HL-60 (cell line): ENCODE measurements at regions not wholly inside any gene's neighbourhood (a gene's known extent, or its start where the extent isn't known, plus 50 kb on each side); places are given as distances from the start of the nearest gene placed in this dataset.

Source experiments
- CTCF ChIP-seq: IDR thresholded peaks from one replicate; pipeline ENCODE4 v1.5.1; 2011; ENCODE audit warnings: low read length, control low read depth, inconsistent platforms; ENCODE audit not compliant: insufficient read depth
- GABPA ChIP-seq: IDR thresholded peaks from 2 replicates; pipeline ENCODE4 v1.6.1; 2012; ENCODE audit warnings: low read depth
- POLR2AphosphoS5 ChIP-seq: IDR thresholded peaks from 2 replicates; pipeline ENCODE4 v1.6.1; 2012; ENCODE audit warnings: low read depth
- SPI1 ChIP-seq: IDR thresholded peaks from 2 replicates; pipeline ENCODE4 v1.6.1; 2012; ENCODE audit warnings: low read depth, mild to moderate bottlenecking, borderline replicate concordance
- TF ChIP-seq, protein P1 (sequence below): IDR thresholded peaks from 2 replicates; pipeline ENCODE4 v1.6.1; 2012; ENCODE audit warnings: low read depth; ENCODE audit not compliant: insufficient replicate concordance

DNA sequence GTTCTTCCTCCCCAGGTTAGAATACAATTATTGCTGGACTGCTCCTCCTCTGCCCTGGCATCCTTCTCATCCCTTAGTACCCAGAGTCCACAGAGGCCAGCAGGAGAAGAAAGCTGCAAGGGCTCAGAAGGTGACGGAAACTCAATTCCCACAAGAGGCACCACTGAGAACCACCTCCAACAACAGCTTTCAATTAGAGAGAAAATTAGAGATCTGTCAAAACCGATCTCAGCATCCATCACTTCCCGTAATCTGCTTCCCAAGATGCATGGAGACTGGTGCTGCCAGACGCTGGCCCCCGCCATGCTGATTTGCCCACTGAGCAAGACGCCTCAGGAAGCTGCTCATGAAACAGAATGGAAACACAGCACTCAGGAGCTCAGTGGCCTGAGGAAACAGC lies 135.0 kb upstream of the PRICKLE2 start:
- TF ChIP-seq CTCF: no peak
- TF ChIP-seq POLR2AphosphoS5: no peak
- TF ChIP-seq SPI1: no peak
- TF ChIP-seq, protein P1, sequence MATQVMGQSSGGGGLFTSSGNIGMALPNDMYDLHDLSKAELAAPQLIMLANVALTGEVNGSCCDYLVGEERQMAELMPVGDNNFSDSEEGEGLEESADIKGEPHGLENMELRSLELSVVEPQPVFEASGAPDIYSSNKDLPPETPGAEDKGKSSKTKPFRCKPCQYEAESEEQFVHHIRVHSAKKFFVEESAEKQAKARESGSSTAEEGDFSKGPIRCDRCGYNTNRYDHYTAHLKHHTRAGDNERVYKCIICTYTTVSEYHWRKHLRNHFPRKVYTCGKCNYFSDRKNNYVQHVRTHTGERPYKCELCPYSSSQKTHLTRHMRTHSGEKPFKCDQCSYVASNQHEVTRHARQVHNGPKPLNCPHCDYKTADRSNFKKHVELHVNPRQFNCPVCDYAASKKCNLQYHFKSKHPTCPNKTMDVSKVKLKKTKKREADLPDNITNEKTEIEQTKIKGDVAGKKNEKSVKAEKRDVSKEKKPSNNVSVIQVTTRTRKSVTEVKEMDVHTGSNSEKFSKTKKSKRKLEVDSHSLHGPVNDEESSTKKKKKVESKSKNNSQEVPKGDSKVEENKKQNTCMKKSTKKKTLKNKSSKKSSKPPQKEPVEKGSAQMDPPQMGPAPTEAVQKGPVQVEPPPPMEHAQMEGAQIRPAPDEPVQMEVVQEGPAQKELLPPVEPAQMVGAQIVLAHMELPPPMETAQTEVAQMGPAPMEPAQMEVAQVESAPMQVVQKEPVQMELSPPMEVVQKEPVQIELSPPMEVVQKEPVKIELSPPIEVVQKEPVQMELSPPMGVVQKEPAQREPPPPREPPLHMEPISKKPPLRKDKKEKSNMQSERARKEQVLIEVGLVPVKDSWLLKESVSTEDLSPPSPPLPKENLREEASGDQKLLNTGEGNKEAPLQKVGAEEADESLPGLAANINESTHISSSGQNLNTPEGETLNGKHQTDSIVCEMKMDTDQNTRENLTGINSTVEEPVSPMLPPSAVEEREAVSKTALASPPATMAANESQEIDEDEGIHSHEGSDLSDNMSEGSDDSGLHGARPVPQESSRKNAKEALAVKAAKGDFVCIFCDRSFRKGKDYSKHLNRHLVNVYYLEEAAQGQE: no peak
- TF ChIP-seq GABPA: no peak
